Endometrium (tissue), 2 donors: ENCODE measurements at regions not wholly inside any gene's neighbourhood (a gene's known extent, or its start where the extent isn't known, plus 50 kb on each side); places are given as distances from the start of the nearest gene placed in this dataset.
"Not testable (repeated sequence)": the region's sequence is repeated elsewhere in the genome, so short reads cannot be mapped to it uniquely, and the experiment has no call there.

Source experiments
- FAIRE-seq: peaks from 2 replicates; lab custom pipeline; 2012; peaks lifted over from hg19 to GRCh38; lab: Jason Lieb, UNC
- donor health status: control.
- donor health status: control.

GRCh38 chr6:85192596-85192995 is 257.3 kb upstream of the NT5E start:
- FAIRE-seq = no peak

DNA sequence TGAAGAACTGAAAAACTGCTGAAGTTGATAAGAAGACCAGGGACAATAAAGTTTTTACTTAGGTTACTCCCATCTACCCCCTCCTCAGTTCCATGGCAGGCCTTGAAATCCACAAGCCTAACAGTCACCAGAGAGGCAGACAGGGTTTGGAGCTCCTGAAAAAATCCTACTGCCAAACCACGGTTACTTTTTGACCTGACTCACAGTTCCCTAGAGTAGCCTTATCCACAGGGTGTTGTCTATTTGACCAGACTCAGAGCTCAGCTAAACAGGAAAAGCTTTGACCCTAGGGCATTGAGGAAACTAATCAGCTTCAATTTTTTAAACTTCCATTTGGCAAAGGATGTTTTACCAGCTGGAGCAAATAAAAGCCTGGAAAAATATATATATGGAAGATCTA is 257.7 kb upstream of the NT5E start:
- no peak for FAIRE-seq

DNA sequence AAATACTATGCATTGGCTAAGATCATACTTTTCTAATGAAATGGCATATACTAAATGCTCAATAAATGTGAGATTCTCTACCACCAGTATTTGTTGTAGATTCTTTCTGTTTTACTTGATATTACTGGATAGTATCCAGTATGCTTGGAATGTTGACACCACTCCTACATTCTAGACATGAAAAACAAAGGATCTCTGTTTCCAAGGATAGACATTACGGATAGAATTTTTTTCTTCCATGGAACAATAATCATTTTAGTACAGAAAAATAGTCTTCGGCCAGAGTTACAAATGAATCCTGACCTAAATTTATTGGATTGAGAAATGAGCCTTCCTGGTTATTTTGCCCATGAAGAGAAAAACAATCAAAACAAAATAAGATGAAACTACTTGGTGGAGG is 258.2 kb upstream of the NT5E start:
- FAIRE-seq = no peak

DNA sequence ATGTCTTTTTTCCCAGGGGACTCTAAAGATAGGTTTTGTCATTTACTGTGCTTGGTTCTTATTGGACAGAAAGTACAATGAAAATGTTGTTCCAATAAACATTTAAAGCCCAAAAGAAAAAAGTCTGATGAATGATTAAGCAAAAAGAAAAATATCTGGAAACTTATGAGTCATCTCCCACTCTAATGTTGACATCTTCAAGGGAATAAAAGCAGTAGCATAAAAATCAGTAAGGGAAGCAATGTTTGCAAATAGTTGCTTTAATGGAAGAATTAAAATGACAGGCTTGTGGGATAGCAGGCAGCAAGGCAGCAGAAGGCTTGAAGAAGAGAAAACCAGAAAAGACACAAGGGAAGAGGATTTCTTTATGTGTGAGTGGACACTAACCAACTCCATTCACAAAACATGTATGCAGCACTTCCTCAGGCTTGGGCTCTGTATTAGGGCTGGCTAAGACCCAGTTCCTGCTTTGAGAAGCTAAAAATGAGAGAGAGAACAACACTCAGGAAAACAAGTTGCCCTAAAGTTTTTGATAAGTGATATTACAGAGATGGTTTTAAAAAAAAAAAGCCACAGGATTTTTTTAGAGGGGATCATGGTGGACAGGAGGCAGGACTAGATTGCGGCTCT is 263.2 kb upstream of the NT5E start:
- FAIRE-seq = peak; percentile 82

GRCh38 chr6:85185977-85186376 is 263.9 kb upstream of the NT5E start:
- FAIRE-seq = no peak

- no peak for FAIRE-seq
Measured at GRCh38 chr6:85183841-85184240, 266.0 kb upstream of the NT5E start.

DNA sequence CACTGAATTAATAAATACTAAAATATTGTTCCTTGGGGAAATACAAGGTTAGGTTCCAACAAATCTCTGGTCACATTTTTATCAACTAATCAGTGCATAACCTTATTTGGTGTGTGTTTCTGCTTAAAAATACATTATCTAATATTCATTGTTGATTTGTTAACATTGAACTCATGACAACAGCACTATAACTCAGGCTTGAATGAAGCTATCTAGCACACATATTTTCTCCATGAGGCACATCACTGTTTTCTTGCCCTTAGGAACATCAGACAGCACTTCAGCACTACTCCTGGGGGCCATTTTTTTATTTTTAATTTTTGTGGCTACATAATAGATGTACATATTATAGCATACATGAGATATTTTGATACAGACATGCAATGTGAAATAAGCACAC is 277.2 kb upstream of the NT5E start:
- FAIRE-seq = no peak

DNA sequence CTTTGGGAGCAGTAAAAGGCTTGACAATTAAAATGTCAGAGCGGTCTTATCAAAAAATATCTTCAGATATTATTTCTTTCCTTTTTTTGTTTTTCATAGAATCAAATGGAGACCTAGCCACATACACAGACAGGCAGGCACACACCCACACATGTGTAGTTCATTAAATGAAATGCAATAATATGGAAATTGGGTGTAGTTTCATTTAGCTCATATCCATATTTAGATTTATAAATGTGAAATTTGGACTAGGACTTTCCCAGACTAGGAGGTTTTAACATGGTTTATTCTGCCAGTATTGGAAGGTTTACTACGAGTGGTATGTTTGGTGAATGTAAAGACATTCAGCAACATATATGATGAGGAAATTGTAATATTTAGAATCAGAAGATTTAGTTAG is 277.7 kb upstream of the NT5E start:
- no peak for FAIRE-seq

GRCh38 chr6:85169189-85169588 is 280.7 kb upstream of the NT5E start:
- no peak for FAIRE-seq

- FAIRE-seq = no peak
Measured at GRCh38 chr6:85168146-85168545, 281.7 kb upstream of the NT5E start.

GRCh38 chr6:85166114-85166741 is 283.7 kb upstream of the NT5E start:
- FAIRE-seq = no peak

- FAIRE-seq = no peak
Measured at GRCh38 chr6:85163156-85164080, 286.5 kb upstream of the NT5E start.

DNA sequence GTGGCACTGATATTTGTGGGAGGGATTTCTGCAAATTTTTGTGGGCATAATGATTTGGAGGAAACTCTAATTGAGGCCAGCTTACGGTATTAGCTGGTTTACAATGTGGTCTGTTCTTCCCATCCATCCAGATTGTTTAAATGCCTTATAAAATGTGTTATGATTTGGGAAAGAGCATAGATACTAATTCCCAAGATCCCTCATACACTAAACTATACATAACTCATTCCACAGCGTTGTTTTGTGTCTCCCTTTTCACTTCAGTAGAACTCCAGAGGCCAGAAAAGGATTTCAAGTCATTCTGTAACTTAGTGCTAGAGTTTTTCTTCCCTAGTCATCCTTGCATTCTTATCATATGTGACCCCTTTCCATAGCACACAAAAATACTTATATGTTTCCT is 292.6 kb upstream of the NT5E start:
- FAIRE-seq = no peak

GRCh38 chr6:85143676-85144075 is 306.2 kb upstream of the NT5E start:
- no peak for FAIRE-seq

DNA sequence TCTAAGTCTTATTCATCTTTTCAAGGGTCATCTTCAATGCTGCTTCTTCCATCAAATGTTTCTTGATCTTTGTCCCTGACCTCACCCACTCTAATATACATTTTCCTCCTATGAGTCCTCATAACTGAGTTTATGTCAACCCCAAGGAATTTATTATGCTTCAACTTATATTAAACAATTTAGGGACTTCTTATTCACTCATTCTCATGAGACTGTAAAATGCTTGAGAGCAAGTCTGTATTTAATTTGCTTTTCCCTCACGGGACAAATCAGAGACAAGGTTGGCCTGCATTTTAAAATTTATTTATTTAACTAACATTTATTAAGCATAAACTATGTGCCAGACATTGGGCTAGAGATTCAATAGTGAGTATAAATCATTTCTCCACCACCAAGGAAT is 312.0 kb upstream of the NT5E start:
- no peak for FAIRE-seq

GRCh38 chr6:85136310-85136709 is 313.6 kb upstream of the NT5E start:
- FAIRE-seq = no peak

- FAIRE-seq = peak; percentile 70
Measured at GRCh38 chr6:85135376-85136094, 314.3 kb upstream of the NT5E start.

DNA sequence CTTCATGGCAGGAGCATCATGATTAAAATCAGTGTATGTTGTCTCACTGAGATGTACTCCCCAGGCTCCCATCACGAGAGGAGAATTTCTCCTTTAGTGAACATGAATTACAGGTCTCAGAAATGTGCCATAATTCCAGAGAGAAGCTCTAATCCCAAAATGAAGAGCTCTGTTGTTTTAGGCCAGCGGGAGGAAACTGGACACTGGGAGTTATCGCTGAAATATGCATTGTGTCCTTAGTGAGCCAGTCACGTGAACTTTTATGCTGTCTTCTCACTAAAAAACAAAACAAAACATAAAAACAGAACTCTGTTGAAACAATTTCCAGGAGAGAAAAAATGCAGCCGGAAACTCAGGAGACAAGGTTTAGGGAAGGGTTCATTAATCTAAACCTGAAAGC is 315.7 kb upstream of the NT5E start:
- peak; percentile 76 for FAIRE-seq

GRCh38 chr6:85132091-85132490 is 317.8 kb upstream of the NT5E start:
- FAIRE-seq = no peak

DNA sequence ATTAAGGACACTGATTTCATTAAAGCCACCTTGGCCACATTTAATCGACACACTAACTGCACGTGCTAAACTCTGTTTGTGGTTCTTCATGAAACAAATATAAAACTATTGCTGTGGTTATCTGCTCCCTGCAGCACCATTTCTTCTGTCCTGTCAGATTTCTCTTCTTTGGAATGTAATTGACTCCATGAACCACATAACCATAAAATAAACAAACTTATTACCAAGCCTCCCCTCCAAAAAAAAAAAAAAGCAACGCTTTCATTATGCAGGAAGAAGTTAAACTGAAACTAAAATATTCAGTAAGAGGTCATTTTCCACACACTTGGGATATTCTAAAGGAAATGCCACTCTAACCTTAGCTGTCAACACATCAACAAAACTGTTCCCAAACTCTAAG is 319.1 kb upstream of the NT5E start:
- no peak for FAIRE-seq

- FAIRE-seq = no peak
Measured at GRCh38 chr6:85129881-85130280, 320.0 kb upstream of the NT5E start.

- FAIRE-seq = no peak
Measured at GRCh38 chr6:85128781-85129180, 321.1 kb upstream of the NT5E start.

DNA sequence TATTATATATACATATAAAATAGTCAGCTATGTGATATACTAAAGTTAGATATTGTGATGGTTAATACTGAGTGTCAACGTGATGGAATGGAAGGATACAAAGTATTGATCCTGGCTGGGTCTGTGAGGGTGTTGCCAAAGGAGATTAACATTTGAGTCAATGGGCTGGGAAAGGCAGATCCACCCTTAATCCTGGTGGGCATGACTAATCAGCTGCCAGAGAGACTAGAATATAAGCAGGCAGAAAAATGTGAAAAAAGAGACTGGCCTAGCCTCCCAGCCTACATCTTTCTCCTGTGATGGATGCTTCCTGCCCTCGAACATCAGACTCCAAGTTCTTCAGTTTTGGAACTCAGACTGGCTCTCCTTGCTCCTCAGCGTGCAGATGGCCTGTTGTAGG is 321.6 kb upstream of the NT5E start:
- not testable (repeated sequence) for FAIRE-seq
